ENCODE measurements at regions not wholly inside any gene's neighbourhood (a gene's known extent, or its start where the extent isn't known, plus 50 kb on each side); places are given as distances from the start of the nearest gene placed in this dataset.

DNA sequence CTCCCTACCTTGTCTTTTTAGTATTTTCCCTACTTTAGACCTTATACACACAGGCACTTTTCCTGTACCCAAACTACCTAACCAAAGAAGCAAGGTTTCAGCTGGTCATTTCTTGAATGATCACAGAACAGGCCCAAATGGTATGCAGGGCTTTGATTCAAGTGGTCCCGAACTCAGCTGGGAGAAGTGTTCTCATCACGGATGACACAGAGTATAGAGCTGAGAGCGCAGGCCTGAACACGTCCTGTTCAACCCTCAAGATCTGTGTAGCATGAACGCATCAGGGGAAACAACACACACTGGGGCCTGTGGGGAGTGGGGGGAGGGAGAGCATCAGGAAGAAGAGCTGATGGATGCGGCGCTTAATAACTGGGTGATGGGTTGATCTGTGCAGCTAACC, 318.2 kb downstream of the SFMBT2 start:
- no peak overlapping the region for H3K4me3 ChIP-seq
- H3K9me3 ChIP-seq = no peaks in the 10 kb centered on the region
- WGBS, 2 donors = 94 to 98% methylated on average over 7 of the region's 7 CpGs
- peaks cover 0 to 10% (median 0%) of the 10 kb centered on the region in 4 donors for H3K4me1 ChIP-seq
- H3K27me3 ChIP-seq = no peaks in the 10 kb centered on the region
- H3K36me3 ChIP-seq = no peaks in the 10 kb centered on the region
- DNase-seq (ENCODE audit: low spot score in 2 of 2) = no peak
- TF ChIP-seq POLR2A (IDR thresholded peaks at IDR 0.05) = no peak
- TF ChIP-seq, protein P1, sequence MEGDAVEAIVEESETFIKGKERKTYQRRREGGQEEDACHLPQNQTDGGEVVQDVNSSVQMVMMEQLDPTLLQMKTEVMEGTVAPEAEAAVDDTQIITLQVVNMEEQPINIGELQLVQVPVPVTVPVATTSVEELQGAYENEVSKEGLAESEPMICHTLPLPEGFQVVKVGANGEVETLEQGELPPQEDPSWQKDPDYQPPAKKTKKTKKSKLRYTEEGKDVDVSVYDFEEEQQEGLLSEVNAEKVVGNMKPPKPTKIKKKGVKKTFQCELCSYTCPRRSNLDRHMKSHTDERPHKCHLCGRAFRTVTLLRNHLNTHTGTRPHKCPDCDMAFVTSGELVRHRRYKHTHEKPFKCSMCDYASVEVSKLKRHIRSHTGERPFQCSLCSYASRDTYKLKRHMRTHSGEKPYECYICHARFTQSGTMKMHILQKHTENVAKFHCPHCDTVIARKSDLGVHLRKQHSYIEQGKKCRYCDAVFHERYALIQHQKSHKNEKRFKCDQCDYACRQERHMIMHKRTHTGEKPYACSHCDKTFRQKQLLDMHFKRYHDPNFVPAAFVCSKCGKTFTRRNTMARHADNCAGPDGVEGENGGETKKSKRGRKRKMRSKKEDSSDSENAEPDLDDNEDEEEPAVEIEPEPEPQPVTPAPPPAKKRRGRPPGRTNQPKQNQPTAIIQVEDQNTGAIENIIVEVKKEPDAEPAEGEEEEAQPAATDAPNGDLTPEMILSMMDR (IDR thresholded peaks at IDR 0.05) = no peak
- no peak for TF ChIP-seq EP300 (IDR thresholded peaks at IDR 0.05)
- no peak overlapping the region for H3K27ac ChIP-seq

DNA sequence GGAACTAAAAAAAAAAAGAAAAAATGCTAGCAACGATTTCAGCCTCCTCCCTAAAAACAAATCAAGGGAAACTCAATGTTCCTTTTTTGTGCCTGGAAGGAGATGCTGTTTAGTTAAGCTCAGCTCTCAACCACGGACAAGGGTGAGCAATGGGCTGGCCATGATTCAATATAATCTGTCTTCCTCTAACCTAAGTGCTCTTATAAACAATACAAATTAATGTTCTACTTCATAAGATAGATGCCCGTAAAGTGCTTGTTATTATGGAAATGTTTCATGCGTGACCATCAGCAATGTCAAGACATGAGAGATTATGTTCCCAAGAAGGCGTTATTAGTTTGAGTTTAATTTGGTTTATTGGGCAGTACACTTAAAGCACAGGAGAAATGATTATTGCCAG, 320.3 kb downstream of the SFMBT2 start:
- 54 to 56% methylated on average over 5 of the region's 5 CpGs for WGBS, 2 donors
- no peaks in the 10 kb centered on the region for H3K36me3 ChIP-seq
- H3K9me3 ChIP-seq = no peaks in the 10 kb centered on the region
- H3K4me1 ChIP-seq = peaks cover 0 to 21% (median 3%) of the 10 kb centered on the region in 4 donors
- H3K27me3 ChIP-seq = no peaks in the 10 kb centered on the region
- H3K27ac ChIP-seq = peak overlapping the region in 2 of 4 donors; percentile 69 to 79
- no peak overlapping the region for H3K4me3 ChIP-seq
- TF ChIP-seq POLR2A (IDR thresholded peaks at IDR 0.05) (no peak), EP300 (IDR thresholded peaks at IDR 0.05) (peak in 1 of 2 donors; percentile 49)
- TF ChIP-seq, protein P1 (IDR thresholded peaks at IDR 0.05) = no peak
- peak in 1 of 2 donors; percentile 19 for DNase-seq (ENCODE audit: low spot score in 2 of 2)

DNA sequence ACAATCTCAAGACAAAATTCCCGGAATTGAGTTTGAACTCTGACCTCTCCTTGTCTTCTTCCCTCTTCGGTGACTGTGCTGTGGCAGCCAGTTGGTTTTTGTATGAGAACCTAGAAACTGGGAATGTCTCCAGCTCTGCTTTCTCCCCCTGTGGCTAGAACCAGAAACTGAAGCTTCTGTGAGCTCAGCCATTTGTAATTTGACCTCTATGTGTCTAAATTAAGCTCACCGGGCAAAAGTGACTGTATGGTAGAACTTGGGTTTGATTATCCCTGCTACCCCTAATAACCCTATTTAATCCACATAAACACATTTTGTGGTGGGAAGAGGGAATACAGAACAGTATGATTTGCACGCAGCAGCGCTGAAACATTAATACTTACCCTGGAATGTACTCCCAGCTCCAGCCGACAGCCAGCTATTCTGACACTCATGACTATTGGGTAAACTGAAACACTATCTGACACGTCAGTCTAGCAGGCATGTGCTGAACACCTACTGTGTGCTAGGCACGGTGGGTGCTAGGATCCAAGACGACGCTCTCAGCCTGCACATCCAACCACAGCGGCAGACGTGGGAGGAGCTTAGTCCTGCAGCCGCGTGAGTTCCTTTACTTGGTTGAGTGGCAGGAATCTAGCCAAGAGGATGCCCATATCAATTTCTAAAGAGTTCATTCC, 324.8 kb downstream of the SFMBT2 start:
- 56 to 58% methylated on average over 14 of the region's 14 CpGs for WGBS, 2 donors
- no peak for DNase-seq (ENCODE audit: low spot score in 2 of 2)
- Histone ChIP-seq H3K36me3 (no peaks in the 10 kb centered on the region), H3K4me1 (peaks cover 0 to 28% (median 5%) of the 10 kb centered on the region in 4 donors), H3K9me3 (no peaks in the 10 kb centered on the region), H3K27ac (peak overlapping the region in 2 of 4 donors; percentile 20 to 40), H3K27me3 (no peaks in the 10 kb centered on the region), H3K4me3 (no peak overlapping the region)
- TF ChIP-seq EP300 (IDR thresholded peaks at IDR 0.05) (no peak), POLR2A (IDR thresholded peaks at IDR 0.05) (no peak)
- TF ChIP-seq, protein P1 (IDR thresholded peaks at IDR 0.05) = peak in 2 of 5 experiments; percentile 13 to 27

DNA sequence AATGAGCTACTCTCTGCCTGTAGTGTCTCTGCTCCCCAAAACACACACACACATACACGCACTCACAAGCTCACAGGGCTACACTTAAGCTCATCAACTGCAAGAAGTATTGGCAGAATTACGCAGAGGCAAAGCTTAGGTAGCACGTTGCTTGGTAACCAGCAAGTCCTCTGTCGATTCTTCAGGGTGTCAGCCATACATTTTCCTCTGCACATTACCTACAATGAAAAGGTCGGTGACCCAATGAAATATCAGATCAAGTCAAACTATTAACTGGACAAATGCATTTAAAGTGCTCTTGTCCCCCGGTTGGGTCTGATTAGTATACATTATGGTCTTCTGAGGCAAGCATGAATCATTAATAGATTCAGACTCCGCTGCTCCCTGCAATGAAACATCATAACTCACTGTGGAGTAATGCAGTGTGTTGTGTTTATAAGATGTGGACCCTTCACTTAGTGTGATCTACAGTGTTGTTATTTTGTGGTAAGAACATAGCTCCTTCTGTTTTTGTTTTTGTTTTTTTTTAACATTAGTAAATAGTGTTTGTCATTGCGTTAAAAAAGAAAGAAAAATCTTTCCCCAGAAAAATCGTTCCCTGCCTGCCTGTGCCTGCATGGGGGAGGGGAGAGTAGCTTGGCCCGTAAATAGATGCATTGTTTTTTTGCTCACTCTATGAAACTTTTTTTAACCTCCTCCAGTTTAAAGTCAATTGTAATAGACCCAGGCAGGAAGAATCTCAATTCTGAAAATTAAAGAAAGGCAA, 325.5 kb downstream of the SFMBT2 start:
- DNase-seq (ENCODE audit: low spot score in 2 of 2) = no peak
- Histone ChIP-seq H3K27me3 (no peaks in the 10 kb centered on the region), H3K9me3 (no peaks in the 10 kb centered on the region), H3K36me3 (no peaks in the 10 kb centered on the region), H3K27ac (peak overlapping the region in 2 of 4 donors; percentile 20 to 40), H3K4me1 (peaks cover 0 to 25% (median 5%) of the 10 kb centered on the region in 4 donors), H3K4me3 (no peak overlapping the region)
- 40 to 45% methylated on average over 10 of the region's 10 CpGs for WGBS, 2 donors
- no peak for TF ChIP-seq EP300 (IDR thresholded peaks at IDR 0.05)
- TF ChIP-seq, protein P1 (IDR thresholded peaks at IDR 0.05) = no peak
- TF ChIP-seq POLR2A (IDR thresholded peaks at IDR 0.05) = no peak
